CD1c-positive myeloid dendritic cell (primary cell): ENCODE measurements at regions not wholly inside any gene's neighbourhood (a gene's known extent, or its start where the extent isn't known, plus 50 kb on each side); places are given as distances from the start of the nearest gene placed in this dataset.
"Not testable (repeated sequence)": the region's sequence is repeated elsewhere in the genome, so short reads cannot be mapped to it uniquely, and the experiment has no call there.

Experiments
- DNase-seq: peaks from one replicate; pipeline ENCODE4 v3.0.0-alpha.2; 2016; ENCODE audit errors: extremely low spot score

DNA sequence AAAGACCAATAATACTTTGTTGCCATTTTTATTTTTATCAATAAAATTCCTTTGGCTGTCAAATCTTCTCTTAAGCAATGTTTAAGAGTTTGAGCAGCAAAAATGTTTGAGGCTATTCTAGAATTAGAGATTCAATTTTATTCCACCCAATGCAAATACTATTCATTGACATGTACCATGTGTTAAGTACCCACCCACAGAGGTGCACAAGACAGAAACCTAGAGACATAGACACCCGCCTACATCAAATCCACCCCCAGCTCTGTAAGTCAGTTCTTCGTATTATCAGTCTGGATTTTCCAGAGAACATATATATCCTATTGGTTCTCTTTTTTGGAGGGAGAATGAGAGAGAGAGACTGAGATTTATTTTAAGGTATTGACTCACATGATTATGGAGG lies 463.7 kb downstream of the EPM2A start:
- no peak for DNase-seq

DNA sequence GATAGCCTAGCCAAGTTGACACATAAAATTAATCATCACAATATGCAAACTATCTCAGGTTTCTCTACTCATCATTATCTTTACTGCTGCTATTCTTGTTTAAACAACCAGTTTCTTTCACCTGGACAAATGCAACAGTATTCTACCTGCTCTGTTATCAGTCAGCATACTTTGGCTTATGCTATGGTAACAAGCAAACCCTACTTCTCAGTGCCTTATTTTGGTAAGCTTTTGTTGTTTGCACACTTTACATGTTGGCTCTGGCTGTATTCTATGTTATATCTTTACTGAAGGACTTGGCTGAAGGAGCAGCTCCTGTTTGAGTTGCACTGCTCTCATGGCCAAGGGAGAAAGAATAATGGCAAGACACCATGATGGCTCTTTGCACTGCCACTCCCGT lies 463.1 kb downstream of the EPM2A start:
- no peak for DNase-seq

- no peak for DNase-seq
Observed at GRCh38 chr6:145273136-145273535, 462.2 kb downstream of the EPM2A start.

- DNase-seq, result no peak
Observed at GRCh38 chr6:145274083-145274482, 461.2 kb downstream of the EPM2A start.

DNA sequence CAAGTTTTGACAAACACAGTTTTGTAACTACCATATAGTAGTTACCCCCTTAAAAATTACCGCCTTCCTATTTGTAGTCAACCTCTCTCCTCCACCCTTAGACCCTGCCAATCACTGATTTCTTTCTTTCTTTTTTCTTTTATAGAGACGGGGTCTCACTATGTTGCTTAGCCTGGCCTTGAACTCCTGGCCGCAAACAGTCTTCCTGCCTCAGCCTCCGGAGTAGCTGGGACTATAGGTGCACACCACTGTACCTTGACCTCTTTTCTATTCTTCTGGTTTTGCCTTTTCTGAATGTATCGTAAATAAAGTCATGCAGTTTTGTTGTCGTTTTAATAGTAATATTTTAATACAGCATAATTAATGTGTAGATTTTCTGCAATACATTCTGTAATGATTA lies 460.3 kb downstream of the EPM2A start:
- no peak for DNase-seq

- no peak for DNase-seq
Observed at GRCh38 chr6:145275787-145276186, 459.5 kb downstream of the EPM2A start.

- no peak for DNase-seq
Observed at GRCh38 chr6:145276756-145277155, 458.6 kb downstream of the EPM2A start.

DNA sequence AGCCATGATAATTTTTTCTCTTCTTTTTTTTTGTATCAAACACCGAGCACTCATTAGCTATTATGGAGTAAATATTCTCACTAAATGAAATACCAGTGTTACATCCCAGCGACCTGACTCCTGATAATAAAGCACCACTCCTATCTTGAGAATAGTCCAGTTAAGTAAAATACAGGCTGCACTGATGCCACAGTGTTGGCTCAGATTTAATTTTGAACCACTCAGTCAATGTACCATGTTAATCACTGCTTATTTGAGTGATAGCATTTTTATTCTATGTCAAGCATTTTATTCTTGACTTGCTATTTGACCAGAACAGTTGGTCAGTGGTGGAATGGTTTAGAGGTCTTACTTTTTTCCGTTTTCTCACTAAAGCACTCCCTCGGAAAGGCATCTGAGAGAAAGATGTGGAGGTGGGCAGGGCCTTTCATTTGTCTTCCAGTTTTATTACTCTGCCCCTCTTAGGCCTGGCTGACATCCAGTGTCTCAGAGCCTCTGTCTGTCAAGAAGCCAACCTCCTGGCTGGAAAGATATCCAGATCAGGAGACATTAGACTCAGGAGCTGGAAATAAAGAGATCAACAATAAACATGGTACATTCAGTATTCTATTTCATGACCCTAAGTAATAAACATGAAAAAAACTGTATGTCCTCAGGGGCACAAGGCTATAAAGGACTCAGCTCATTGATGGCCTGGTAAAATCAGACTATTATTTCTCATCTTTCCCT lies 457.8 kb downstream of the EPM2A start:
- no peak for DNase-seq

GRCh38 chr6:145278163-145278807 lies 457.0 kb downstream of the EPM2A start:
- DNase-seq, result no peak

DNA sequence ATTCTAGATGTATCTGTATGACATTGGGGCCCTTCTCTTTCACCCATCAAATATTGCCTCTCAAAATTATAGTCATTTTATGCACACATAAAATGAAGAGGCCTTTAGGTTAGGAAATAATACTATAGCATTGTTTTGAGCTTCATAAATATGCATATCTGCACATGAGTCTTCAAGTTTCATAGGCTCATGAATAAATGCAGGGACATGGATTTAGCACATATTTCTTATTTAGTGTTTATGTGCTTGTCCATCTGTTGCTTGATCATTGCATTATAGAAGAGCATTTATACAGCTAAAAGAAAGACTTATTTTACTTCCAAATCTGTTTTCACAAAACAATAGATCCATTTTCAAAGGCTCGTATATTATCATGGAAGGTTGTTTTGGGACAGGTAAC lies 455.8 kb downstream of the EPM2A start:
- DNase-seq, result no peak

DNA sequence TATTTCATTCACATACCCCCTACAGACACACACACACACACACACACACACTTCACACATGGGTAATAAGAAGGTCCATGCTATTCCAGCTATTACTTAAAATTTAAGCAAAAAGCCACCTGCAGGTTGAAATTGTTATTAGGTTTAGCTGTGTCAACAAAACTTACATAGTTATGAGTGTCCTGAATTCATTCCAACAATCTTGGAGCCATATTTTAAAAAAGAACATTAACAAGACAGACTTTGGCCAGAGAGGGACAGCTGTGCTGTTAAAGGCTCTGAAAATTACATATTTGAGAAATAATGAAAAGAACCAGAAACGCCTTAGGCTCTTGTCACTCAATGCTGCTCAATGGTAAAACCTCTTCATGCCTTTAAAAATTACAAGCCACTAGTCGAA lies 455.3 kb downstream of the EPM2A start:
- DNase-seq, result no peak

DNA sequence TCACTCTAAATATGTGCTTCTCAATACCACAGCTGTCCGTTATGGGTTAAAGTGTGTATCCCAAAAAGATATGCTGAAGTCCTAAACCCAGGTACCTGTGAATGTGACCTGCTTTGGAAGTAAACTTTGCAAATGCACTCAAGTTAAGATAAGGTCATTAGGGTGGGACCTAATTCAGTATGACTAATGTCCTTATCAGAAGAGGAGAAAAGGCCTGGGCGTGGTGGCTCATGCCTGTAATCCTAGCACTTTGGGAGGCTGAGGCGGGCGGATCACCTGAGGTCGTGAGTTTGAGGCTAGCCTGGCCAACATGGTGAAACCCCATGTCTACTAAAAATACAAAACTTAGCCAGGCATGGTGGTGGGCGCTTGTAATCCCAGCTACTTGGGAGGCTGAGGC lies 452.1 kb downstream of the EPM2A start:
- DNase-seq, result not testable (repeated sequence)

- no peak for DNase-seq
Observed at GRCh38 chr6:145283856-145284255, 451.5 kb downstream of the EPM2A start.

- DNase-seq, result no peak
Observed at GRCh38 chr6:145286916-145287315, 448.4 kb downstream of the EPM2A start.

- no peak for DNase-seq
Observed at GRCh38 chr6:145289573-145289972, 445.7 kb downstream of the EPM2A start.

- no peak for DNase-seq
Observed at GRCh38 chr6:145290122-145290521, 445.2 kb downstream of the EPM2A start.

DNA sequence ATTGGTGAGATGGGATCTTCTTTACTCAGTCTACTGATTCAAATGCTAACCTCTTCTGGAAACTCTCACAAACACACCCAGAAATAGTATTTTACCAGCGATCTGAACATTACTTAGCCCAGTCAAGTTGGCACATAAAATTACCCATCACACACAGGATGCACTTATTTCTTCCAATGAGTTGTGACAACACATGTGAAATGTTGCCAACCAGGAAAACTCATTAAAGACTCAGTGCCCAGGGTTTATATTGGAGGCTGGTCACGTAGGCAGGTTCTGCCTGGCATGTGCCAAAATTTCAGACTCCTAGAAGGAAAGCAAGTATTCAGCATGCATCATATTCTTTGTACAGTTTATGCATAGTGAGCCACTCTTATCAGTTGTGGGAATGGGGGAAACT lies 443.3 kb downstream of the EPM2A start:
- no peak for DNase-seq

DNA sequence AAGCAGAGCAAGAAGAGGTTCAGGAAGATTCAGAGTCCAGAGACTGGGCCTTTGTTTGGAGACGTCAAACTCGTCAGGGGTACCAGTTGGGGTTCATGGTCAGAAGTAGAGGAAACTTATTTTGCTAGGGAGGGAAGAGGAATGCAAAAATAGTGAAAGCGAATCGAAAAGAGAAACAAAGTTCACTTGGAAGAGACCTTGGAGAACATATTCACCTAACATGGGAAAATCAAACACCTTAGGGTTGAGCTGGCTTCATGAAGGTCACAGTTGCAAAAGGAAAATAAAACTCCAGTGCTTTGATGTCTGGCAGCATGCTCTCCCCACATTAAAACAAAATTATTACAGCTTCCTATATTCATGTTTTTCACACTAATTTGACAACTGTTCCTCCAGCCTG lies 440.4 kb downstream of the EPM2A start:
- no peak for DNase-seq

DNA sequence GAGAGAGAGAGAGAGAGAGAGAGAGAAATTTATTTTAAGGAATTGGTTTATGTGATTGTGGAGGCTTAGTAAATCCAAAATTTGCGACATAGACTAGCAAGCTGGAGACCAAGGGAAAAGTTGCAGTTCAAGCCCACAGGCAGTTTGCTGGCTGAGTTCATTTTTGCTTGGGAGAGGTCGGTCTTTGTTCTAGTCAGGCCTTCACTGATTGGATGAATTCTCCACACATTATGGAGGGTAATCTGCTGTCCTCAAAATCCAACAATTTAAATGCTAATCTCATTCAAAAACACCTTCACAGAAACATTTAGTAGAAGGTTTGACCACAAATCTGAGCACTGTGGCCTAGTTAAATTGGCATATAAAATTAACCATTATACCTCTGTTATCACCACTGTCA lies 439.6 kb downstream of the EPM2A start:
- DNase-seq, result no peak

DNA sequence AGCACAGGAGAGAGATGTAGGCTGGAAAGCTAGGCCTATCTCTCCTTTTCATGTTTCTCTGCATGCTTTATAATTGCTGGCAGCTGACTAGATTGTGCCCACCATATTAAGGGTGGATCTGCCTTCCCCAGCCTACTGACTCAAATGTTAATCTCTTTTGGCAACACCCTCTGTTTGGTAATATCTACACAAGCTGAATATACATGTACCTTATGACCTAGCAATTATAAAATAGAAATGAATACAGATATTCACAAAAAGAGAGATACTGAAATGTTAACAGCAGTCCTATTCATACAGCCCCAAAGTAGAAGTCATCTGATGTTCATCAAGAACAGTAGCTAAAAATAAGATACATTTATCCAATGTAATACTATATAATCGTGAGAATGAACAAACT lies 429.6 kb downstream of the EPM2A start:
- DNase-seq, result no peak

GRCh38 chr6:145306489-145306888 lies 428.8 kb downstream of the EPM2A start:
- DNase-seq, result no peak

GRCh38 chr6:145309842-145310535 lies 425.3 kb downstream of the EPM2A start:
- DNase-seq, result no peak

- DNase-seq, result no peak
Observed at GRCh38 chr6:145312481-145312880, 422.8 kb downstream of the EPM2A start.
